ENCODE measurements at regions not wholly inside any gene's neighbourhood (a gene's known extent, or its start where the extent isn't known, plus 50 kb on each side); places are given as distances from the start of the nearest gene placed in this dataset.
"Not testable (repeated sequence)": the region's sequence is repeated elsewhere in the genome, so short reads cannot be mapped to it uniquely, and the experiment has no call there.

DNA sequence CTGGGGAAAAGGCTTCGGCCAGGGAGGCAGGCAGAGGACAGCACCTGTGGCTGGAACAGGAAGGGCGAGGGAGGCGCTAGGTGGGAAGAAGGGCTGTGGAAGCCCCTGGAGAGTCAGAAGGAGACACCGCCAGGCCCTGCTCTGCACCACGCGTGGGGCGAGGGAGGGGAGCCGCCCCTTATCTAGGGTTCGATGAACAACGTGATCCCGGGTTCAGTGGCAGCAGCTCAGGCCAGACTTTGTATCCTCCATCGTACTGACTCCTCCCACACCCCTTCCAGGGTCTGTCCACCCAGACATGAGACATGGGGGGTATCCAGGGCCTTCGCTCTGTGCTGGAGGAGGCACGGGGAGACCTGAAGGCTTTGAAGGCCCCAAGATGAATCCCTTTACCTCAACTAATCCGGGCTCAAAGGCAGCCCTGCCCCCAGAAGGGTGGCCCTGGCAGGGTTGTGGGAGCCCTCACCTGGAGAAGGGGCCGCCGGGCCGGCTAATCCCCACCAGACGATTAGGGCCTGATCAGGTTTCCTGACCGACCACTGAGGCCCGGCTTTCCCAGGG, 110.8 kb downstream of the PDGFA start:
- ATAC-seq (no peak), DNase-seq (no peak)
- CTCF ChIA-PET: no interaction called here
- H3K27me3 Mint-ChIP-seq: no peaks in the 10 kb centered on the region
- H3K36me3 Mint-ChIP-seq: no peaks in the 10 kb centered on the region
- no peaks in the 10 kb centered on the region for H3K9me3 Mint-ChIP-seq (ENCODE audit: low read depth)
- no peaks in the 10 kb centered on the region for H3K4me1 Mint-ChIP-seq
- no peak overlapping the region for H3K27ac Mint-ChIP-seq
- no peak overlapping the region for H3K4me3 Mint-ChIP-seq

DNA sequence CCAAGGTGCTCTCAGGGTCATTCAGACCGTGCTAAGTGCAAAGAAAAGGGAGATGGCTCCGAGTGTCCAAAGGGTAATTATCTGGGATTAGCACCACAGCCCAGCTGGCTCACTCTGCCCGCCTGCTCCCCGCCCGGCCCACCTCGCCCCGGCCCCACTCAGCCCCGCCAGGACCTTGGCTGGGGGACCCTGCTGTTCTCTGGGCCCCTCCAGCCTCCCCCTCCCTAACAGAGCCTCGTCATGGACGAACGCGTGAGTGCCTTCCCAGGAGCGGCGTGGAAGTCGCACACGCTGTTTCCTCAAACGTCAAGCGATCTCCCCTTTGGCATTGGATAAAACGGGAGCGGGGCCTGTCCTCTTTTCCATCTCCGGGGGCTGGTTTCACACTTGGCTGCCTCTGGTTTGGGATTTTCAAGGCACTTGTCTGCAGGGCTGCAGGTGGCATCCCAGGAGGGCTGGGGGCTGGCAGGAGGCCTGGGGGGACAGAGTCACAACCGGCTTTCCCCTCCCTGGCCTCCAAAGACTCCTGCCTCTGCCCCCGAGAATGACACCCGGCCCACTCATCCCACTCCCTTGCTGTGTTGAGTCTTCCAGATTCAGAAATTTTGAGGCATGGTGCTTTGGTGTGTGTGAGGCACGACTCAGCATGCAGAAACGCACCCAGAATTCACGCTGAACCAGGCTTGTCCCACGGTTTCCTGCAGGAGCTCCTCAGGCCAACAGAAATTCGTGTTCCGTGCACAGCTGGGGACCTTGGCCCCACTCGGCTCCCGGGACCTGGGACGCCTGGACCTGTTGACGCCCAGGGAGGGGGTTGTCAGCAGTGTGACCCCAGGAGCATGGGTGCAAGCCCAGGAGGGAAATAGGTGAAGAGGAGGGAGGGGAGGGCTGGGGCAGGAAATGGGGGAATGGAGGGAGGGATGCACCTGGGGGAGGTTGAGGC, 110.0 kb downstream of the PDGFA start:
- Mint-ChIP-seq H3K4me3 (no peak overlapping the region), H3K4me1 (no peaks in the 10 kb centered on the region), H3K36me3 (no peaks in the 10 kb centered on the region), H3K27me3 (no peaks in the 10 kb centered on the region), H3K27ac (no peak overlapping the region), H3K9me3 (ENCODE audit: low read depth) (no peaks in the 10 kb centered on the region)
- DNase-seq (no peak), ATAC-seq (no peak)
- CTCF ChIA-PET: no interaction called here

DNA sequence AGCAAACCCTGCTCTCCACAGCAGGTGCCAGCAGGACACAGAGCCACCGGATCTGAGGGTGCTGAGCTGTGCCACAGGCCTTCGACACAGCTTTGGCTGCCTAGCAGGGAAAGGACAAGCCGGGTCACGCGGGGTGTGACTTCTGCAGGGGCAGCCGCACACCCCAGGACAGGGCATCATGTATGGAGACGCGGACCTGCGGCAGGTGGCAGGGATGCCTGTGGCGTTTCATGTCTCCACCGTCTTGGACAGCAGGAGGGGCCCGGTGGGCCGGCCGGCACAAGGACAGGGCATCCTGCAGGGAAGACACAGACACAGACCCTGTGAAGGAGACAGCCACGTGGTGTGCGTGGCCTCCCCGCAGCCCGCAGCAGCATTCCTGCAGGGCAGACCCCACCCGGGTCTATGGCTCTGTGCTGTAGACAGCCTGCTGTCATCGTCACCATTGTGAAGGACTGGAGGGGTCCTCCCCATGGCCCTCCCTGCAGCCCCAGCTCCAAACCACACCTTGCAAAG, 109.2 kb downstream of the PDGFA start:
- no peak for ATAC-seq
- no peak overlapping the region for H3K27ac Mint-ChIP-seq

DNA sequence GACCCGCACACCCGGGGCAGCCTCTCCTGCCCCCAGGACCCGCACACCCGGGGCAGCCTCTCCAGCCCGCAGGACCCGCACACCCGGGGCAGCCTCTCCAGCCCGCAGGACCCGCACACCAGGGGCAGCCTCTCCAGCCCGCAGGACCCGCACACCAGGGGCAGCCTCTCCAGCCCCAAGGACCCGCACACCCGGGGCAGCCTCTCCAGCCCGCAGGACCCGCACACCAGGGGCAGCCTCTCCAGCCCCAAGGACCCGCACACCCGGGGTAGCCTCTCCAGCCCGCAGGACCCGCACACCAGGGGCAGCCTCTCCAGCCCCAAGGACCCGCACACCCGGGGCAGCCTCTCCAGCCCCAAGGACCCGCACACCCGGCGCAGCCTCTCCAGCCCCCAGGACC, 108.5 kb downstream of the PDGFA start:
- H3K4me3 Mint-ChIP-seq; H3K27ac Mint-ChIP-seq; H3K9me3 Mint-ChIP-seq (ENCODE audit: low read depth); DNase-seq; H3K27me3 Mint-ChIP-seq; H3K36me3 Mint-ChIP-seq; H3K4me1 Mint-ChIP-seq; ATAC-seq; CTCF ChIA-PET: not testable (repeated sequence)

More for the DNA sequence above, 109.2 kb downstream of the PDGFA start:
- Mint-ChIP-seq H3K36me3 (no peaks in the 10 kb centered on the region), H3K9me3 (ENCODE audit: low read depth) (no peaks in the 10 kb centered on the region), H3K27me3 (no peaks in the 10 kb centered on the region), H3K4me1 (no peaks in the 10 kb centered on the region), H3K4me3 (no peak overlapping the region)
- CTCF ChIA-PET: no interaction called here
- no peak for DNase-seq

DNA sequence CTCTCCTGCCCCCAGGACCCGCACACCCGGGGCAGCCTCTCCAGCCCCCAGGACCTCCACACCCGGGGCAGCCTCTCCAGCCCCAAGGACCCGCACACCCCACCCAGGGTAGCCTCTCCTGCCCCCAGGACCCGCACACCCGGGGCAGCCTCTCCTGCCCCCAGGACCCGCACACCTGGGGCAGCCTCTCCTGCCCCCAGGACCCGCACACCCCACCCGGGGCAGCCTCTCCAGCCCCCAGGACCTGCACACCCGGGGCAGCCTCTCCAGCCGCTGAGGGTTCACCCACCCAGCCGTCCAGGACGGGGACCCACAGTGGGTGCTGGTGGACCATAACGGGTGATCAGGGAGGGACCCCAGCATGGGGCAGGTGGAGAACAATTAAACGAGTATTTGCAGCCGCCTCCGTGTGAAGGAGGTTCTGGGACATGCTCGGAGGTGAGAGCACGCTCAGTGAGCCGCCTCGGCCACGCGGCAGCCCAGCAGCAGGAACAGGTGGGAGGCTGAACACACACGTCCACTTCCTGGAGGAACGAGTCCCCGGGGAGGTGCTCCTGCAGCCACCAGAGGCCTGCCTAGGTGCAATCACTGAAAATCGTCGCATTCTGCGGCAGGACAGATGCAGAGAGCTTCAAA, 107.9 kb downstream of the PDGFA start:
- no peaks in the 10 kb centered on the region for H3K36me3 Mint-ChIP-seq
- DNase-seq: no peak
- CTCF ChIA-PET: no interaction called here
- H3K4me1 Mint-ChIP-seq: no peaks in the 10 kb centered on the region
- H3K27ac Mint-ChIP-seq: no peak overlapping the region
- no peak overlapping the region for H3K4me3 Mint-ChIP-seq
- no peaks in the 10 kb centered on the region for H3K27me3 Mint-ChIP-seq
- H3K9me3 Mint-ChIP-seq (ENCODE audit: low read depth): no peaks in the 10 kb centered on the region
- no peak for ATAC-seq

DNA sequence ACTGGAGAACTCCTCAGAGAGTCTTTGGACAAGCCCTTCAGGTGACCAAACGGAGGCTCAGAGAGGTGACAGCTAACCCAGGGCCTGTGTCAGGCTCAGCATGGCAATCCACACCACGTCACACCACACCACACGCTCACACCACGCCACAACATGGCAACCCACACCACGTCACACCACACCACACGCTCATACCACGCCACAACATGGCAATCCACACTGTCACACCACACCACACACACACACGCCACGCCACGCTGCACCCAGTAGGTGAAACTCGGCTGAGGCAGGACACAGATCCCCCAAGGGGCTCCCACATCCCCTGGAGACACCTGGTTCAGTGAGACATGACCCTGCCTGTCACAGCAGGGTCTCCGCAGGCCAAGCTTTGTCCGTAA, 107.3 kb downstream of the PDGFA start:
- DNase-seq (no peak), ATAC-seq (no peak)
- Mint-ChIP-seq H3K4me1 (no peaks in the 10 kb centered on the region), H3K9me3 (ENCODE audit: low read depth) (no peaks in the 10 kb centered on the region), H3K27me3 (no peaks in the 10 kb centered on the region), H3K4me3 (no peak overlapping the region), H3K27ac (no peak overlapping the region), H3K36me3 (no peaks in the 10 kb centered on the region)
- CTCF ChIA-PET: no interaction called here

DNA sequence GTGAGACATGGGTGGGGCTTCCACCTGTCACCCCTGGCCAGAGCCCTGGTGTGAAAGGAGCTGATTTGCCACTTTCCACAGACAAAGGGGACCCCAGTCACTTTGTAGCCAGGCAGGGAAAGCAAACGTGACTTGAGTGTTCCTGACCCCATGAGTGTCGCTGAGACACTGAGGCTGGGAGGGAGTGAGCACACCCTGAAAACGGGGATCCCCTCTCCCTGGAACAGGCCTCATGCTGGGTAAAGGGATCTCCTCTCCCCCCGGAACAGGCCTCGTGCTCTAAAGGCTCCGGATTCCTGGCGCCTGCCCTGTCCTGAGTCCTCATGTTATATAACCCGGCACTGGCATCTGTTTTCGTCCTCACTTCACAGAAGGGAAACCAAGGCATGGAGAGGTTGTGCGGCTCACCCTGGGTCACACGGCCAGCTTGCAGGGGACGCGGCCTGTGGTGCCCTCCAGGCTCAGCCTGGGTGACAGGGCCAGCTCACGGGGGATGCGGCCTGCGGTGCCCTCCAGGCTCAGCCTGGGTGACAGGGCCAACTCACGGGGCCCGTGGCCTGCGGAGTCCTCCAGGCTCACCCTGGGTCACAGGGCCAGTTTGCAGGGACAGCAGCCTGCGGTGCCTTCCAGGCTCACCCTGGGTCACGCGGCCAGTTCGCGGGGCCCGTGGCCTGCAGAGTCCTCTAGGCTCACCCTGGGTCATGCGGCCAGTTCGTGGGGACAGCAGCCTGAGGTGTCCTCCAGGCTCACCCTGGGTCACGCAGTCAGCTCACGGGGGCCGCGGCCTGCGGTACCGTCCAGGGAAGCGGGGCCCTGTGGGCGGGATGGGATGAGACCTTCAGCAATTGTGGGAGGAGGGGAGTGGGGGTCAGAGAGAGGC, 104.7 kb downstream of the PDGFA start:
- H3K36me3 Mint-ChIP-seq: no peaks in the 10 kb centered on the region
- CTCF ChIA-PET: no interaction called here
- DNase-seq (no peak), ATAC-seq (no peak)
- H3K9me3 Mint-ChIP-seq (ENCODE audit: low read depth): peaks cover 3% of the 10 kb centered on the region
- no peaks in the 10 kb centered on the region for H3K4me1 Mint-ChIP-seq
- H3K4me3 Mint-ChIP-seq: no peak overlapping the region
- no peaks in the 10 kb centered on the region for H3K27me3 Mint-ChIP-seq
- no peak overlapping the region for H3K27ac Mint-ChIP-seq

DNA sequence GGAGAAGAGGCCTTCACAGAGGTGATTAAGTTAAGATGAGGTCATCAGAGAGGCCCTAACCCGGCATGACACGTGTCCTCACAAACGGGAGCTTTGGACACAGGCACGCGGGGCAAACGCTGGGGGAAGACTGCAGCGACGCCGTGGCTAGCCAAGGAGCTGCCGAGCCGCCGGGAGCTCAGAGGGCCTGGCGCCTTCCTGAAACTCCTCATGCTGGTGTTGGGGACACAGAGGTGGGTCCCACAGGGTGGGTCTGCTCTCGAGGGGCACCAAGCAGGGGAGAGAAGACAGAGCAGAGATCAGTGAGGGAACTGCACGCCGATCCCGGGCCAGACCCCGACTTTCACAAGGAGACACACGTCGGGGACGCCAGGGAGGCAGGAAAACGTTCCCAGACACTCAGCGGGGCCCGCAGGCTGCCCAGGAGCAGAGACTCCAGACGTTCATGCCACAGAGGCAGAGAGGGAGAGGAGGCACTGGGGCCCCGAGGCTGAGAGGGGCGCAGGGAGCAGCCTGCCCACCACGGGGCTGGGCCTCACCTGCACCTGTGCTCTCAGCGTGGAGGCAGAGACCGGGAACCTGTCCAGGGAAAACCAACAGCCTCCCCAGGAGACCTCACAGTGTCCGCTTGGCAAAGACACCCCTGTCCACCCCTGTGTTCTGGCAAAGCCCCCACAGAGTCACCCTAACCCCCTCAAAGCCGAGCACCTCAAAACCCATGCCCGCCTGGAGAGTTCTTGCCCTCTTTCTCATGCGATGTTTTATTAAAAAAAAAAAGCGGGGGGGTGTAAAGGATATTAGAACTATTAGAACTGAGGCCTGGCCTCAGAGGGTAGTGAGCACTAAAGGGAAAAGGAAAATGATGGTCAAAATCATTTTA, 103.8 kb downstream of the PDGFA start:
- no peaks in the 10 kb centered on the region for H3K36me3 Mint-ChIP-seq
- DNase-seq (no peak), ATAC-seq (no peak)
- H3K4me3 Mint-ChIP-seq: no peak overlapping the region
- CTCF ChIA-PET: no interaction called here
- no peaks in the 10 kb centered on the region for H3K27me3 Mint-ChIP-seq
- peaks cover 3% of the 10 kb centered on the region for H3K9me3 Mint-ChIP-seq (ENCODE audit: low read depth)
- no peak overlapping the region for H3K27ac Mint-ChIP-seq
- no peaks in the 10 kb centered on the region for H3K4me1 Mint-ChIP-seq

DNA sequence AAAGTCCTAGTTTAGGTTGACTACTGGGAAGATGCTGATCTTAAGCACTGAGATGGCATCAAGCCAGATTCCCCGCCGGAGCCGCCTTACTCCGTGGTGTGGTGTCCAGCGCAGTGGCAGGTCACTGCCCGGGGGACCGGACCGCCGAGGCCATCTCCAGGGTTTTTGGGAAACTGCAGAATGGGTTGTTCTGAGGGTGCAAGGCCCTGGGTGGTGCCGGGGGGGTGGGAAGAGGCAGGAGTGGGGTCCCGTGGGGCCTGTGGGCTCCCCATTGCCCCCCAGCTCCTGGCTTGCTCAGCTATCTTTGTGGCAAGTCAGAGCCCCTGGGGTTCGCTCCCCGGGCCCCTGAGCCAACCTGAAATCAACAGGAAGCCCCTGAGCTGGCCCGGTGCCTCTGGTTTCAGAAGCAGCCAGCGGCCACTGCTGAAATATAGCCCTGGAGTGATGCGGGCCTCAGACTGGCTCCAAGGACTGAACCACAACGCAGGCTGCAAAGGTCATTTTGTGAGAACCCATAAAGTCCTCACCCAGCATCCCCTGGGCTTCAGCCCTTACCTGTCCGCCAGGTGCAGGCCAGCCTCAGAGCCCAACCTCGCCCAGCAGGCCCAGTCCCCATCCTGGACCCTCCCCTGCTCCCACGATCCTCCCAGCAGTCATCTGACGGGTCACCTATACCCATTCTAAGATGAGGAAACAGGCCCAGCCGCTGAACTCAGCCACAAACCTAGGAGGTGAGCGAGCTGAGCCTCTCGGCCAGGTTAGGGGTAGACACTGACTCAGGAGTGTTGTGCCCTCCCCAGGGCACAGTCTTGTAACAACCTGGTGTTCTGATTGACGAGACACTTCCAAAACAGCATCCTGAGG, 102.7 kb downstream of the PDGFA start:
- Mint-ChIP-seq H3K27me3 (no peaks in the 10 kb centered on the region), H3K9me3 (ENCODE audit: low read depth) (peaks cover 3% of the 10 kb centered on the region), H3K4me3 (no peak overlapping the region), H3K4me1 (no peaks in the 10 kb centered on the region), H3K36me3 (no peaks in the 10 kb centered on the region), H3K27ac (no peak overlapping the region)
- no peak for ATAC-seq
- CTCF ChIA-PET: no interaction called here
- no peak for DNase-seq

DNA sequence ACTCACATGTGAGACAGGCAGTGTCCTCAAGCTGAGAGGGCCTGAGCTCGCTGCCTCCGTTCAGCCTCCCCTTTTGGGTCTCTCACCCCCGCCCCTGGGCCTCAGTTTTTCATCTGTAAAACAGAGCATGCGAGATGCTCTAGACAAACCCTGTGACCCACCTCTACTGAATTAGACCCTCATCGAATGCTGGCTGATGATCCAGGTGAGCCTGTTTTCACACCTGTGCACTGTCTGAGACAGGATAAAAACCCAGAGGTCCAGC, 102.1 kb downstream of the PDGFA start:
- DNase-seq (no peak), ATAC-seq (no peak)
- Mint-ChIP-seq H3K27me3 (no peaks in the 10 kb centered on the region), H3K36me3 (no peaks in the 10 kb centered on the region), H3K9me3 (ENCODE audit: low read depth) (peaks cover 3% of the 10 kb centered on the region), H3K27ac (no peak overlapping the region), H3K4me1 (no peaks in the 10 kb centered on the region), H3K4me3 (no peak overlapping the region)
- CTCF ChIA-PET: no interaction called here

DNA sequence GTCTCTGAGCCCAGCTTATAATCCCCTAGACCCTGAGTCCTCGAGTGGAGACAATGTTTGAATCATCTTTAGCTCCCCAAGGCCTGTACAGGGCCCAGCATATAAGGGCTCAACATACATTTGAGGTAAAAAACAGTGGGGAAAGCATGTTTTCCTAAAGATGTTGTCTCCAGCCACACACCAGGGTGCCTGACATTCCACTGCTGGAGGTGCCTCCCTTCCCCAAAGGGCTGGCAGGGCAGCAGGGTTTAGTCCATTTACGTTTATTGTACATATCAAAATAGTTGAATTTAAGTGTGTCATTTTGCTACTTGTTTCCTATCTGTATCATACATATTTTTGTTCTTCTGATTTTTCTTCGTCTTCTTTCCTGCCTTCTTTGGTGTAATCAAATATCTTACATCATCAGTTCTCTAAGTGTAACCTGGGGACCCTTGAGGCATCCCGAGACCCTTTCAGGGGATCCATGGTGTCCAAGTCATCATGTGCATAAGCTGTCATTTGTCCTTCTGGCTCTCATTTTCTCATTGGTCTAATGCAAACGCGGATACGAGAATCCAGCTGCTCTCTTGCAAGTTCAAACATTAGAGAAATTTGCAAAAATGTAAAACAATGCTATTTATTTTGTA, 101.6 kb downstream of the PDGFA start:
- CTCF ChIA-PET: no interaction called here
- H3K27ac Mint-ChIP-seq: no peak overlapping the region
- no peak overlapping the region for H3K4me3 Mint-ChIP-seq
- H3K9me3 Mint-ChIP-seq (ENCODE audit: low read depth): peaks cover 3% of the 10 kb centered on the region
- no peak for DNase-seq
- H3K27me3 Mint-ChIP-seq: no peaks in the 10 kb centered on the region
- no peaks in the 10 kb centered on the region for H3K4me1 Mint-ChIP-seq
- ATAC-seq: no peak
- H3K36me3 Mint-ChIP-seq: no peaks in the 10 kb centered on the region

All from activated CD8-positive, alpha-beta memory T cell treated with anti-CD3 and anti-CD28 coated beads, Interleukin-2, amount 10 ng/mL, durations not matched to agents 7 days and 5 days (primary cell).